WTC11 (cell line): ENCODE measurements at regions not wholly inside any gene's neighbourhood (a gene's known extent, or its start where the extent isn't known, plus 50 kb on each side); places are given as distances from the start of the nearest gene placed in this dataset.

Source experiments
- CREB1 ChIP-seq: sonication (generic); formaldehyde crosslinking; IDR thresholded peaks from 2 replicates; pipeline ENCODE4 v1.8.0; 2023; ENCODE audit warnings: mild to moderate bottlenecking, missing genetic modification reagents
- NFE2L1 ChIP-seq: sonication (generic); formaldehyde crosslinking; IDR thresholded peaks from 2 replicates; pipeline ENCODE4 v1.8.1; 2023; ENCODE audit warnings: missing genetic modification reagents
- NR2C2 ChIP-seq: sonication (generic); formaldehyde crosslinking; IDR thresholded peaks from 2 replicates; pipeline ENCODE4 v1.8.0; 2022; ENCODE audit warnings: mild to moderate bottlenecking, missing genetic modification reagents
- TEAD4 ChIP-seq: sonication (generic); formaldehyde crosslinking; IDR thresholded peaks from 2 replicates; pipeline ENCODE4 v1.8.0; 2022; ENCODE audit warnings: mild to moderate bottlenecking, missing genetic modification reagents
- TF ChIP-seq, protein P1 (sequence below): fragments of 200-600 bp; IDR thresholded peaks from 2 replicates; pipeline ENCODE4 v1.8.0; 2022; ENCODE audit warnings: antibody characterized with exemption

DNA sequence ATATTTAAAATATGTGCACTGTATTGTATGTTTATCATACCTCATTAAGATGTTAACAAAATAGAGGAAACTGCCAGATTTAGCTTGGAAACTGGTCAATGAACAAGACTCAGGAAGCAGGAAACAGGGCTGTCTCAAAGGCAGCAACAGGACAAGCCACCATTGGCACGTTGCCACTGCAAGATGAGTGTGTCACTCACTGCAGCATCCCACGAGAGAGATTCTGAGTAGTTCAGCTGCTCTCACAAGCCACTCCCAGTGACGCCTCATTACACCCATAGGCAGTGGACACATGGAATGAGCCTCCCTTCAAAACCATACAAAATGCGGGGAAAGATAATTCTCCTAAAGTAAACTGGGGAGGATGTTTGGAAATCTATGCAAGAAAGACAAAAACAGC lies 181.9 kb upstream of the DLGAP1 start:
- TF ChIP-seq TEAD4 (no peak), NFE2L1 (CRISPR knock-in tag) (no peak), CREB1 (CRISPR knock-in tag) (no peak), NR2C2 (CRISPR knock-in tag) (no peak)
- TF ChIP-seq, protein P1, sequence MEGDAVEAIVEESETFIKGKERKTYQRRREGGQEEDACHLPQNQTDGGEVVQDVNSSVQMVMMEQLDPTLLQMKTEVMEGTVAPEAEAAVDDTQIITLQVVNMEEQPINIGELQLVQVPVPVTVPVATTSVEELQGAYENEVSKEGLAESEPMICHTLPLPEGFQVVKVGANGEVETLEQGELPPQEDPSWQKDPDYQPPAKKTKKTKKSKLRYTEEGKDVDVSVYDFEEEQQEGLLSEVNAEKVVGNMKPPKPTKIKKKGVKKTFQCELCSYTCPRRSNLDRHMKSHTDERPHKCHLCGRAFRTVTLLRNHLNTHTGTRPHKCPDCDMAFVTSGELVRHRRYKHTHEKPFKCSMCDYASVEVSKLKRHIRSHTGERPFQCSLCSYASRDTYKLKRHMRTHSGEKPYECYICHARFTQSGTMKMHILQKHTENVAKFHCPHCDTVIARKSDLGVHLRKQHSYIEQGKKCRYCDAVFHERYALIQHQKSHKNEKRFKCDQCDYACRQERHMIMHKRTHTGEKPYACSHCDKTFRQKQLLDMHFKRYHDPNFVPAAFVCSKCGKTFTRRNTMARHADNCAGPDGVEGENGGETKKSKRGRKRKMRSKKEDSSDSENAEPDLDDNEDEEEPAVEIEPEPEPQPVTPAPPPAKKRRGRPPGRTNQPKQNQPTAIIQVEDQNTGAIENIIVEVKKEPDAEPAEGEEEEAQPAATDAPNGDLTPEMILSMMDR, result no peak
